NOMO-1 treated with DMSO at 0.1 percent for 48 hours (cell line): ENCODE measurements at regions not wholly inside any gene's neighbourhood (a gene's known extent, or its start where the extent isn't known, plus 50 kb on each side); places are given as distances from the start of the nearest gene placed in this dataset.

Experiments
- DNase-seq: peaks from one replicate; lab custom pipeline; 2025; ENCODE audit not compliant: unreplicated experiment; lab: John Stamatoyannopoulos, UW

- no peak for DNase-seq
Observed at GRCh38 chr15:94893091-94893490, 661.7 kb downstream of the MCTP2 start.

GRCh38 chr15:94894056-94894455, 662.7 kb downstream of the MCTP2 start:
- DNase-seq: no peak

GRCh38 chr15:94909510-94909909, 678.1 kb downstream of the MCTP2 start:
- DNase-seq: no peak

- DNase-seq: no peak
Observed at GRCh38 chr15:94910166-94910565, 678.8 kb downstream of the MCTP2 start.

- DNase-seq: no peak
Observed at GRCh38 chr15:94912760-94913159, 681.4 kb downstream of the MCTP2 start.

GRCh38 chr15:94917068-94917467, 685.7 kb downstream of the MCTP2 start:
- no peak for DNase-seq

GRCh38 chr15:94921936-94922335, 690.6 kb downstream of the MCTP2 start:
- DNase-seq: no peak

GRCh38 chr15:94924057-94924456, 692.7 kb downstream of the MCTP2 start:
- DNase-seq: no peak

GRCh38 chr15:94924971-94925598, 693.7 kb downstream of the MCTP2 start:
- DNase-seq: no peak

- DNase-seq: no peak
Observed at GRCh38 chr15:94925680-94926079, 694.3 kb downstream of the MCTP2 start.

- DNase-seq: no peak
Observed at GRCh38 chr15:94927003-94927402, 695.6 kb downstream of the MCTP2 start.

GRCh38 chr15:94929282-94929681, 697.9 kb downstream of the MCTP2 start:
- DNase-seq: no peak

- DNase-seq: no peak
Observed at GRCh38 chr15:94930441-94930840, 699.1 kb downstream of the MCTP2 start.

GRCh38 chr15:94930960-94931359, 699.6 kb downstream of the MCTP2 start:
- DNase-seq: no peak

GRCh38 chr15:94934440-94934839, 703.1 kb downstream of the MCTP2 start:
- no peak for DNase-seq

GRCh38 chr15:94937242-94937641, 705.9 kb downstream of the MCTP2 start:
- DNase-seq: no peak

GRCh38 chr15:94943888-94944287, 712.5 kb downstream of the MCTP2 start:
- no peak for DNase-seq

- no peak for DNase-seq
Observed at GRCh38 chr15:94951538-94951937, 720.2 kb downstream of the MCTP2 start.

- DNase-seq: no peak
Observed at GRCh38 chr15:94963953-94964352, 732.6 kb downstream of the MCTP2 start.

- no peak for DNase-seq
Observed at GRCh38 chr15:94965593-94965992, 734.2 kb downstream of the MCTP2 start.

- DNase-seq: no peak
Observed at GRCh38 chr15:94968133-94968532, 736.8 kb downstream of the MCTP2 start.

GRCh38 chr15:94970096-94970495, 738.7 kb downstream of the MCTP2 start:
- DNase-seq: no peak

- DNase-seq: no peak
Observed at GRCh38 chr15:94970802-94971201, 739.4 kb downstream of the MCTP2 start.
